Heart left ventricle (tissue), 13 donors: ENCODE measurements at regions not wholly inside any gene's neighbourhood (a gene's known extent, or its start where the extent isn't known, plus 50 kb on each side); places are given as distances from the start of the nearest gene placed in this dataset.

Source experiments
- CTCF ChIP-seq, 12 donors: fragments of 200-600 bp; sonication (generic) in 4 of 12; IDR thresholded peaks; one replicate each; pipeline versions ENCODE4 v1.5.0 to v1.8.0; 2018 to 2022; ENCODE audit warnings: antibody characterized with exemption in 12 of 12, mild to moderate bottlenecking in 5 of 12
- POLR2A ChIP-seq, 2 donors: fragments of 450-650 bp; IDR thresholded peaks; one replicate each; pipeline ENCODE4 v1.6.1; 2017; ENCODE audit warnings: antibody characterized with exemption in 2 of 2, mild to moderate bottlenecking in 2 of 2, moderate library complexity in 2 of 2
- donor health status: ischemic (EF 13 %, LVEDD 7.1; RV severe dilation, severe dysfunction).
- donor health status: DM: no; HTN: yes; CAD: no.
- donor health status: DM: no; HTN: no; CAD: no.
- donor health status: ischemic (EF 25% LVEDD 6.9; RV normal size, moderate dysfunction).
- donor health status: ischemic (EF 25% LVEDD 5.7; RV mildly dilated, moderate dysfunction).
- donor health status: ischemic (EF 35%, LVEDD 5.7; RV mildly dilated, moderate dysfunction).
- donor health status: nonischemic (EF 11% LVEDD 7.7; RV severe dilation, severe dysfunction).
- donor health status: DM: yes; HTN: yes; CAD: no.
- donor health status: PGD.
- donor health status: ischemic (EF 29% LVEDD 5.4; RV normal size, mild dysfunction).
- donor health status: nonischemic (EF 23%, LVEDD 6.1; RV moderate dilation, normal function).

GRCh38 chr7:55286666-55287065, 78.5 kb upstream of the LANCL2 start:
- TF ChIP-seq CTCF (IDR thresholded peaks at IDR 0.05) (no peak), POLR2A (IDR thresholded peaks at IDR 0.05) (no peak)
